ENCODE measurements at regions not wholly inside any gene's neighbourhood (a gene's known extent, or its start where the extent isn't known, plus 50 kb on each side); places are given as distances from the start of the nearest gene placed in this dataset.

GRCh38 chr9:20276762-20277161, 345.5 kb downstream of the MLLT3 start:
- no peak overlapping the region for H3K4me3 ChIP-seq (ENCODE audit: low read length)
- DNase-seq (ENCODE audit: low read depth), result no peak
- TF ChIP-seq CTCF (conservative IDR thresholded peaks at IDR 0.05; ENCODE audit: low read depth, low read length), result no peak

GRCh38 chr9:20271723-20272122, 350.6 kb downstream of the MLLT3 start:
- H3K4me3 ChIP-seq (ENCODE audit: low read length), result no peak overlapping the region

GRCh38 chr9:20271096-20271495, 351.2 kb downstream of the MLLT3 start:
- DNase-seq (ENCODE audit: low read depth), result no peak
- no peak overlapping the region for H3K4me3 ChIP-seq (ENCODE audit: low read length)

More at GRCh38 chr9:20271723-20272122, 350.6 kb downstream of the MLLT3 start:
- peak; percentile 41 for TF ChIP-seq CTCF (conservative IDR thresholded peaks at IDR 0.05; ENCODE audit: low read depth, low read length)
- DNase-seq (ENCODE audit: low read depth), result no peak

GRCh38 chr9:20270161-20270560, 352.1 kb downstream of the MLLT3 start:
- DNase-seq (ENCODE audit: low read depth), result no peak
- no peak overlapping the region for H3K4me3 ChIP-seq (ENCODE audit: low read length)
- no peak for TF ChIP-seq CTCF (conservative IDR thresholded peaks at IDR 0.05; ENCODE audit: low read depth, low read length)

More at GRCh38 chr9:20271096-20271495, 351.2 kb downstream of the MLLT3 start:
- TF ChIP-seq CTCF (conservative IDR thresholded peaks at IDR 0.05; ENCODE audit: low read depth, low read length), result no peak

- no peak for DNase-seq (ENCODE audit: low read depth)
- TF ChIP-seq CTCF (conservative IDR thresholded peaks at IDR 0.05; ENCODE audit: low read depth, low read length), result no peak
- no peak overlapping the region for H3K4me3 ChIP-seq (ENCODE audit: low read length)
Measured at GRCh38 chr9:20269620-20270019, 352.7 kb downstream of the MLLT3 start.

GRCh38 chr9:20264896-20265295, 357.4 kb downstream of the MLLT3 start:
- no peak for TF ChIP-seq CTCF (conservative IDR thresholded peaks at IDR 0.05; ENCODE audit: low read depth, low read length)
- H3K4me3 ChIP-seq (ENCODE audit: low read length), result no peak overlapping the region
- no peak for DNase-seq (ENCODE audit: low read depth)

- no peak for TF ChIP-seq CTCF (conservative IDR thresholded peaks at IDR 0.05; ENCODE audit: low read depth, low read length)
- no peak overlapping the region for H3K4me3 ChIP-seq (ENCODE audit: low read length)
- DNase-seq (ENCODE audit: low read depth), result no peak
Measured at GRCh38 chr9:20262611-20263010, 359.7 kb downstream of the MLLT3 start.

Measured in retinal pigment epithelial cell (primary cell).